Mononuclear cell (primary cell): ENCODE measurements at regions not wholly inside any gene's neighbourhood (a gene's known extent, or its start where the extent isn't known, plus 50 kb on each side); places are given as distances from the start of the nearest gene placed in this dataset.

Experiments used
- H3K27me3 ChIP-seq: 2 replicates; pipeline ENCODE4 v1.6.0; 2011; ENCODE audit warnings: low read length, control low read depth; ENCODE audit not compliant: insufficient read depth
- H3K4me1 ChIP-seq: 2 replicates; pipeline ENCODE4 v1.5.1; 2011; ENCODE audit warnings: mild to moderate bottlenecking, low read length, control low read depth; ENCODE audit not compliant: insufficient read depth
- H3K4me3 ChIP-seq: 2 replicates; pipeline ENCODE4 v1.5.1; 2011; ENCODE audit warnings: mild to moderate bottlenecking, low read length, moderate library complexity
- H3K9me3 ChIP-seq: 2 replicates; pipeline ENCODE4 v1.5.1; 2011; ENCODE audit warnings: low read depth, mild to moderate bottlenecking, control low read depth, low read length

GRCh38 chr5:39519079-39519478 lies 94.3 kb upstream of the DAB2 start:
- H3K4me3 ChIP-seq: no peak overlapping the region
- H3K4me1 ChIP-seq: no peaks in the 10 kb centered on the region
- H3K9me3 ChIP-seq: no peaks in the 10 kb centered on the region

GRCh38 chr5:39518516-39518915 lies 93.7 kb upstream of the DAB2 start:
- no peaks in the 10 kb centered on the region for H3K4me1 ChIP-seq
- peaks cover 4% of the 10 kb centered on the region for H3K27me3 ChIP-seq
- no peaks in the 10 kb centered on the region for H3K9me3 ChIP-seq
- no peak overlapping the region for H3K4me3 ChIP-seq

More at GRCh38 chr5:39519079-39519478, 94.3 kb upstream of the DAB2 start:
- H3K27me3 ChIP-seq: peaks cover 4% of the 10 kb centered on the region

GRCh38 chr5:39517800-39518199 lies 93.0 kb upstream of the DAB2 start:
- no peaks in the 10 kb centered on the region for H3K4me1 ChIP-seq
- no peak overlapping the region for H3K4me3 ChIP-seq
- H3K27me3 ChIP-seq: peaks cover 4% of the 10 kb centered on the region
- H3K9me3 ChIP-seq: no peaks in the 10 kb centered on the region

- Histone ChIP-seq H3K4me3 (no peak overlapping the region), H3K9me3 (no peaks in the 10 kb centered on the region), H3K4me1 (no peaks in the 10 kb centered on the region), H3K27me3 (no peaks in the 10 kb centered on the region)
Observed at GRCh38 chr5:39515881-39516280, 91.1 kb upstream of the DAB2 start.

GRCh38 chr5:39513236-39513635 lies 88.5 kb upstream of the DAB2 start:
- Histone ChIP-seq H3K4me3 (no peak overlapping the region), H3K4me1 (no peaks in the 10 kb centered on the region), H3K27me3 (no peaks in the 10 kb centered on the region), H3K9me3 (no peaks in the 10 kb centered on the region)

GRCh38 chr5:39506211-39506610 lies 81.4 kb upstream of the DAB2 start:
- Histone ChIP-seq H3K4me3 (no peak overlapping the region), H3K4me1 (peaks cover 16% of the 10 kb centered on the region), H3K9me3 (no peaks in the 10 kb centered on the region), H3K27me3 (no peaks in the 10 kb centered on the region)

GRCh38 chr5:39505791-39506190 lies 81.0 kb upstream of the DAB2 start:
- H3K27me3 ChIP-seq: no peaks in the 10 kb centered on the region
- H3K9me3 ChIP-seq: no peaks in the 10 kb centered on the region
- H3K4me1 ChIP-seq: peaks cover 16% of the 10 kb centered on the region
- H3K4me3 ChIP-seq: no peak overlapping the region

GRCh38 chr5:39505363-39505762 lies 80.6 kb upstream of the DAB2 start:
- peaks cover 16% of the 10 kb centered on the region for H3K4me1 ChIP-seq
- H3K4me3 ChIP-seq: no peak overlapping the region
- H3K9me3 ChIP-seq: no peaks in the 10 kb centered on the region
- H3K27me3 ChIP-seq: no peaks in the 10 kb centered on the region

- Histone ChIP-seq H3K4me3 (no peak overlapping the region), H3K27me3 (no peaks in the 10 kb centered on the region), H3K9me3 (no peaks in the 10 kb centered on the region), H3K4me1 (peaks cover 16% of the 10 kb centered on the region)
Observed at GRCh38 chr5:39503155-39503554, 78.4 kb upstream of the DAB2 start.

GRCh38 chr5:39502704-39503103 lies 77.9 kb upstream of the DAB2 start:
- H3K4me3 ChIP-seq: no peak overlapping the region
- no peaks in the 10 kb centered on the region for H3K9me3 ChIP-seq
- no peaks in the 10 kb centered on the region for H3K27me3 ChIP-seq
- peaks cover 16% of the 10 kb centered on the region for H3K4me1 ChIP-seq

- no peak overlapping the region for H3K4me3 ChIP-seq
- H3K27me3 ChIP-seq: no peaks in the 10 kb centered on the region
- H3K4me1 ChIP-seq: peaks cover 16% of the 10 kb centered on the region
- no peaks in the 10 kb centered on the region for H3K9me3 ChIP-seq
Observed at GRCh38 chr5:39501397-39501796, 76.6 kb upstream of the DAB2 start.

GRCh38 chr5:39500551-39501175 lies 75.9 kb upstream of the DAB2 start:
- Histone ChIP-seq H3K27me3 (no peaks in the 10 kb centered on the region), H3K4me3 (no peak overlapping the region), H3K4me1 (peaks cover 16% of the 10 kb centered on the region), H3K9me3 (no peaks in the 10 kb centered on the region)

- Histone ChIP-seq H3K27me3 (no peaks in the 10 kb centered on the region), H3K4me1 (peaks cover 12% of the 10 kb centered on the region), H3K9me3 (no peaks in the 10 kb centered on the region), H3K4me3 (no peak overlapping the region)
Observed at GRCh38 chr5:39498278-39498952, 73.6 kb upstream of the DAB2 start.

GRCh38 chr5:39497322-39497721 lies 72.5 kb upstream of the DAB2 start:
- Histone ChIP-seq H3K9me3 (no peaks in the 10 kb centered on the region), H3K4me1 (peaks cover 4% of the 10 kb centered on the region), H3K4me3 (no peak overlapping the region), H3K27me3 (no peaks in the 10 kb centered on the region)

GRCh38 chr5:39495227-39495626 lies 70.4 kb upstream of the DAB2 start:
- Histone ChIP-seq H3K9me3 (peaks cover 13% of the 10 kb centered on the region), H3K4me3 (no peak overlapping the region), H3K4me1 (no peaks in the 10 kb centered on the region), H3K27me3 (no peaks in the 10 kb centered on the region)

- Histone ChIP-seq H3K4me1 (no peaks in the 10 kb centered on the region), H3K27me3 (no peaks in the 10 kb centered on the region), H3K4me3 (no peak overlapping the region), H3K9me3 (peaks cover 20% of the 10 kb centered on the region)
Observed at GRCh38 chr5:39494534-39494933, 69.8 kb upstream of the DAB2 start.
